Neural cell (in vitro differentiated cells): ENCODE measurements at regions not wholly inside any gene's neighbourhood (a gene's known extent, or its start where the extent isn't known, plus 50 kb on each side); places are given as distances from the start of the nearest gene placed in this dataset.

ENCODE experiments used
- H2AFZ ChIP-seq: fragments of 200-600, 300-800 bp; sonication (generic), shearing (Covaris generic); 2 replicates; pipeline ENCODE4 v1.6.0; 2014; ENCODE audit warnings: low read depth, mild to moderate bottlenecking, antibody characterized with exemption, low read length, moderate library complexity
- H3F3A ChIP-seq: fragments of 200-600 bp; shearing (Covaris generic); 2 replicates; pipeline ENCODE4 v1.6.1; 2016; ENCODE audit warnings: mild to moderate bottlenecking, moderate library complexity, mixed read lengths, antibody characterized with exemption, low read length; ENCODE audit not compliant: insufficient read depth, poor library complexity, severe bottlenecking
- H3K27ac ChIP-seq: fragments of 200-600, 300-800 bp; sonication (generic), shearing (Covaris generic); 2 replicates; pipeline ENCODE4 v1.5.1; 2014; ENCODE audit warnings: mild to moderate bottlenecking, low read length, moderate library complexity
- H3K27me3 ChIP-seq: fragments of 300-800, 200-600 bp; sonication (generic), shearing (Covaris generic); 2 replicates; pipeline ENCODE4 v1.6.0; 2014; ENCODE audit warnings: mild to moderate bottlenecking, low read depth, low read length, moderate library complexity; ENCODE audit not compliant: insufficient read depth
- H3K36me3 ChIP-seq: fragments of 300-800, 200-600 bp; sonication (generic), shearing (Covaris generic); 2 replicates; pipeline ENCODE4 v1.5.1; 2014; ENCODE audit warnings: mild to moderate bottlenecking, antibody characterized with exemption, low read length, moderate library complexity; ENCODE audit not compliant: insufficient read depth
- H3K4me2 ChIP-seq: fragments of 300-800, 200-600 bp; sonication (generic), shearing (Covaris generic); 2 replicates; pipeline ENCODE4 v1.6.0; 2014; ENCODE audit warnings: mild to moderate bottlenecking, low read length
- H3K4me3 ChIP-seq: fragments of 300-800, 200-600 bp; sonication (generic), shearing (Covaris generic); 2 replicates; pipeline ENCODE4 v1.5.1; 2014; ENCODE audit warnings: mild to moderate bottlenecking, low read length, moderate library complexity
- H3K79me2 ChIP-seq: fragments of 200-600 bp; shearing (Covaris generic); replicated peaks from 2 replicates; pipeline ENCODE4 v1.6.0; 2014; ENCODE audit warnings: mild to moderate bottlenecking, low read length, moderate library complexity; ENCODE audit not compliant: insufficient read depth
- H3K9ac ChIP-seq: fragments of 300-800, 200-600 bp; sonication (generic), shearing (Covaris generic); 2 replicates; pipeline ENCODE4 v1.6.1; 2016; ENCODE audit warnings: mild to moderate bottlenecking, low read length, mixed read lengths
- H3K9me2 ChIP-seq: fragments of 200-600 bp; shearing (Covaris generic); 2 replicates; pipeline ENCODE4 v1.6.1; 2016; ENCODE audit warnings: mild to moderate bottlenecking, low read length, mixed read lengths; ENCODE audit not compliant: insufficient read depth
- H3K9me3 ChIP-seq: fragments of 200-600, 300-800 bp; sonication (generic), shearing (Covaris generic); 2 replicates; pipeline ENCODE4 v1.6.1; 2016; ENCODE audit warnings: mild to moderate bottlenecking, mixed run types, low read length, moderate library complexity, mixed read lengths
- H4K20me1 ChIP-seq: fragments of 200-600 bp; shearing (Covaris generic); 2 replicates; pipeline ENCODE4 v1.6.1; 2016; ENCODE audit warnings: mild to moderate bottlenecking, mixed run types; ENCODE audit not compliant: insufficient read depth
- CTCF ChIP-seq: fragments of 450-650 bp; IDR thresholded peaks from 2 replicates; pipeline ENCODE4 v1.5.1; 2014; ENCODE audit warnings: antibody characterized with exemption, mild to moderate bottlenecking, moderate library complexity; ENCODE audit not compliant: poor library complexity, severe bottlenecking
- EP300 ChIP-seq: fragments of 450-650 bp; conservative IDR thresholded peaks from 2 replicates; pipeline ENCODE4 v1.6.1; 2014; ENCODE audit warnings: antibody characterized with exemption, mild to moderate bottlenecking, moderate library complexity; ENCODE audit not compliant: poor library complexity, severe bottlenecking
- EZH2 ChIP-seq: fragments of 200-600, 300-800 bp; shearing (Covaris generic), sonication (generic); IDR thresholded peaks from 2 replicates; pipeline ENCODE4 v1.6.1; 2014; ENCODE audit warnings: antibody characterized with exemption, low read length, borderline replicate concordance, mild to moderate bottlenecking; ENCODE audit not compliant: insufficient read depth, poor library complexity, severe bottlenecking
- MXI1 ChIP-seq: fragments of 450-650 bp; conservative IDR thresholded peaks from 2 replicates; pipeline ENCODE4 v1.6.1; 2014; ENCODE audit warnings: antibody characterized with exemption, mild to moderate bottlenecking; ENCODE audit not compliant: poor library complexity, severe bottlenecking
- POLR2AphosphoS5 ChIP-seq: IDR thresholded peaks from 2 replicates; pipeline ENCODE4 v1.6.1; 2012
- RAD21 ChIP-seq: fragments of 450-650 bp; conservative IDR thresholded peaks from 2 replicates; pipeline ENCODE4 v1.6.1; 2014; ENCODE audit warnings: antibody characterized with exemption, mild to moderate bottlenecking, moderate library complexity
- SMC3 ChIP-seq: fragments of 450-650 bp; conservative IDR thresholded peaks from 2 replicates; pipeline ENCODE4 v1.6.1; 2014; ENCODE audit warnings: antibody characterized with exemption, mild to moderate bottlenecking, moderate library complexity; ENCODE audit not compliant: poor library complexity
- TAF1 ChIP-seq: IDR thresholded peaks from 2 replicates; pipeline ENCODE4 v1.6.1; 2012; ENCODE audit warnings: low read depth
- TF ChIP-seq, protein P1 (sequence below): IDR thresholded peaks from 2 replicates; pipeline ENCODE4 v1.6.1; 2012; ENCODE audit warnings: borderline replicate concordance

- Histone ChIP-seq H3K9me3 (no peaks in the 10 kb centered on the region), H3K79me2 (no peaks in the 10 kb centered on the region), H3K27me3 (no peaks in the 10 kb centered on the region), H3F3A (peaks cover 5% of the 10 kb centered on the region), H3K4me2 (no peak overlapping the region), H3K9me2 (no peaks in the 10 kb centered on the region), H3K36me3 (no peaks in the 10 kb centered on the region), H3K9ac (no peak overlapping the region), H3K4me3 (no peak overlapping the region), H4K20me1 (no peaks in the 10 kb centered on the region), H3K27ac (no peak overlapping the region), H2AFZ (no peak overlapping the region)
- TF ChIP-seq, protein P1, sequence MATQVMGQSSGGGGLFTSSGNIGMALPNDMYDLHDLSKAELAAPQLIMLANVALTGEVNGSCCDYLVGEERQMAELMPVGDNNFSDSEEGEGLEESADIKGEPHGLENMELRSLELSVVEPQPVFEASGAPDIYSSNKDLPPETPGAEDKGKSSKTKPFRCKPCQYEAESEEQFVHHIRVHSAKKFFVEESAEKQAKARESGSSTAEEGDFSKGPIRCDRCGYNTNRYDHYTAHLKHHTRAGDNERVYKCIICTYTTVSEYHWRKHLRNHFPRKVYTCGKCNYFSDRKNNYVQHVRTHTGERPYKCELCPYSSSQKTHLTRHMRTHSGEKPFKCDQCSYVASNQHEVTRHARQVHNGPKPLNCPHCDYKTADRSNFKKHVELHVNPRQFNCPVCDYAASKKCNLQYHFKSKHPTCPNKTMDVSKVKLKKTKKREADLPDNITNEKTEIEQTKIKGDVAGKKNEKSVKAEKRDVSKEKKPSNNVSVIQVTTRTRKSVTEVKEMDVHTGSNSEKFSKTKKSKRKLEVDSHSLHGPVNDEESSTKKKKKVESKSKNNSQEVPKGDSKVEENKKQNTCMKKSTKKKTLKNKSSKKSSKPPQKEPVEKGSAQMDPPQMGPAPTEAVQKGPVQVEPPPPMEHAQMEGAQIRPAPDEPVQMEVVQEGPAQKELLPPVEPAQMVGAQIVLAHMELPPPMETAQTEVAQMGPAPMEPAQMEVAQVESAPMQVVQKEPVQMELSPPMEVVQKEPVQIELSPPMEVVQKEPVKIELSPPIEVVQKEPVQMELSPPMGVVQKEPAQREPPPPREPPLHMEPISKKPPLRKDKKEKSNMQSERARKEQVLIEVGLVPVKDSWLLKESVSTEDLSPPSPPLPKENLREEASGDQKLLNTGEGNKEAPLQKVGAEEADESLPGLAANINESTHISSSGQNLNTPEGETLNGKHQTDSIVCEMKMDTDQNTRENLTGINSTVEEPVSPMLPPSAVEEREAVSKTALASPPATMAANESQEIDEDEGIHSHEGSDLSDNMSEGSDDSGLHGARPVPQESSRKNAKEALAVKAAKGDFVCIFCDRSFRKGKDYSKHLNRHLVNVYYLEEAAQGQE, result no peak
- TF ChIP-seq EP300 (no peak), TAF1 (no peak), SMC3 (no peak), CTCF (no peak), EZH2 (no peak), POLR2AphosphoS5 (no peak), RAD21 (no peak), MXI1 (no peak)
Measured at GRCh38 chr3:81301230-81301629, 460.2 kb downstream of the GBE1 start.

GRCh38 chr3:81300324-81300927 is 461.0 kb downstream of the GBE1 start:
- Histone ChIP-seq H3K9me2 (no peaks in the 10 kb centered on the region), H3K36me3 (no peaks in the 10 kb centered on the region), H3K27ac (no peak overlapping the region), H3K4me2 (no peak overlapping the region), H3K9ac (no peak overlapping the region), H3K9me3 (no peaks in the 10 kb centered on the region), H3K4me3 (no peak overlapping the region), H4K20me1 (no peaks in the 10 kb centered on the region), H3F3A (peaks cover 5% of the 10 kb centered on the region), H3K27me3 (no peaks in the 10 kb centered on the region), H2AFZ (no peak overlapping the region), H3K79me2 (no peaks in the 10 kb centered on the region)
- no peak for TF ChIP-seq CTCF
